A549 (cell line): ENCODE measurements at regions not wholly inside any gene's neighbourhood (a gene's known extent, or its start where the extent isn't known, plus 50 kb on each side); places are given as distances from the start of the nearest gene placed in this dataset.

Source experiments
- ATAC-seq, 2 experiments: fragments of 200-7000 bp in 1 of 2; fragments of >200 bp in 1 of 2; cut with Nextera tagmentation in 1 of 2; cut with Tn5 transposase in 1 of 2; 3 replicates each; pipeline versions ENCODE4 v1.8.0 to v1.9.1; 2018 to 2020; ENCODE audit warnings: mild to moderate bottlenecking in 1 of 2, moderate library complexity in 1 of 2
- CTCF ChIA-PET: fragments of 300-600 bp; sonication (Branson Sonifier 250); formaldehyde crosslinking; extraction: SDS; loops from one replicate; lab custom pipeline; 2021; ENCODE audit warnings: antibody characterized with exemption, inconsistent platforms; lab: Yijun Ruan, JAX
- POLR2A ChIA-PET: fragments of 350-600 bp; formaldehyde crosslinking; extraction: SDS; loops from one replicate; lab custom pipeline; 2021; ENCODE audit warnings: antibody characterized with exemption, inconsistent platforms; lab: Yijun Ruan, JAX
- DNase-seq, 2 experiments: peaks; one replicate each; pipeline versions ENCODE4 v3.0.0 to v3.0.0-alpha.2; 2011 to 2016; ENCODE audit warnings: low read depth in 1 of 2, low spot score in 1 of 2
- FAIRE-seq: peaks from 2 replicates; lab custom pipeline; 2011; peaks lifted over from hg19 to GRCh38; lab: Jason Lieb, UNC
- H3K27ac ChIP-seq, 2 experiments: fragments of >200 bp; sonication (Bioruptor Twin); formaldehyde crosslinking; 3 replicates each; pipeline ENCODE4 v1.5.1; 2016 to 2017
- H3K4me1 ChIP-seq: fragments of >200 bp; sonication (Bioruptor Twin); formaldehyde crosslinking; 3 replicates; pipeline ENCODE4 v1.6.1; 2016
- H3K4me2 ChIP-seq: fragments of >200 bp; sonication (Bioruptor Twin); formaldehyde crosslinking; 3 replicates; pipeline ENCODE4 v1.6.1; 2016
- H3K4me3 ChIP-seq: fragments of >200 bp; sonication (Bioruptor Twin); formaldehyde crosslinking; 3 replicates; pipeline ENCODE4 v1.5.1; 2016
- H3K9me3 ChIP-seq: fragments of >200 bp; sonication (Bioruptor Twin); formaldehyde crosslinking; 3 replicates; pipeline ENCODE4 v1.6.1; 2016
- ATOH8 ChIP-seq: fragments of 250-450 bp; sonication (Bioruptor Pico); IDR thresholded peaks from 2 replicates; pipeline ENCODE4 v1.5.0; 2020; ENCODE audit warnings: low read depth, mild to moderate bottlenecking, moderate library complexity
- BCL3 ChIP-seq: fragments of >200 bp; sonication (Bioruptor Twin); formaldehyde crosslinking; IDR thresholded peaks from 3 replicates; pipeline ENCODE4 v1.6.1; 2016
- CBX2 ChIP-seq: fragments of 200-600 bp; sonication (generic); IDR thresholded peaks from 2 replicates; pipeline ENCODE4 v1.6.1; 2016; ENCODE audit warnings: low read depth, mild to moderate bottlenecking, borderline replicate concordance
- CBX8 ChIP-seq: fragments of 200-600 bp; sonication (generic); IDR thresholded peaks from 2 replicates; pipeline ENCODE4 v1.6.1; 2016
- CEBPB ChIP-seq, 2 experiments: fragments of >200 bp in 1 of 2; sonication (Bioruptor Twin) in 1 of 2; formaldehyde crosslinking in 1 of 2; IDR thresholded peaks; 2 replicates each; pipeline ENCODE4 v1.6.1; 2012 to 2016
- CHD4 ChIP-seq: fragments of 200-600 bp; sonication (generic); IDR thresholded peaks from 2 replicates; pipeline ENCODE4 v1.6.1; 2016; ENCODE audit warnings: antibody characterized with exemption, mild to moderate bottlenecking, borderline replicate concordance
- FOSB ChIP-seq: fragments of 250-450 bp; sonication (Bioruptor Pico); IDR thresholded peaks from 2 replicates; pipeline ENCODE4 v1.5.0; 2020; ENCODE audit warnings: mild to moderate bottlenecking, moderate library complexity
- FOSL2 ChIP-seq, 2 experiments: fragments of 450-650 bp in 1 of 2; fragments of >200 bp in 1 of 2; sonication (Bioruptor Twin) in 1 of 2; formaldehyde crosslinking; IDR thresholded peaks; 2 replicates each; pipeline versions ENCODE4 v1.5.0 to v1.6.1; 2016 to 2020; ENCODE audit warnings: mild to moderate bottlenecking in 1 of 2, moderate library complexity in 1 of 2
- HDAC2 ChIP-seq: fragments of 200-600 bp; sonication (generic); IDR thresholded peaks from 2 replicates; pipeline ENCODE4 v1.6.1; 2016
- HEYL ChIP-seq: fragments of 250-450 bp; sonication (Bioruptor Pico); IDR thresholded peaks from 2 replicates; pipeline ENCODE4 v1.8.0; 2021; ENCODE audit warnings: mild to moderate bottlenecking, moderate library complexity
- HMGXB4 ChIP-seq: fragments of 250-450 bp; sonication (Bioruptor Pico); IDR thresholded peaks from 2 replicates; pipeline ENCODE4 v1.5.0; 2021; ENCODE audit warnings: mild to moderate bottlenecking, moderate library complexity, borderline replicate concordance
- HOXA7 ChIP-seq: fragments of 250-450 bp; sonication (Bioruptor Pico); IDR thresholded peaks from 2 replicates; pipeline ENCODE4 v1.5.0; 2020; ENCODE audit warnings: mild to moderate bottlenecking, moderate library complexity
- JUN ChIP-seq, 2 experiments: fragments of >200 bp; sonication (Bioruptor Twin); formaldehyde crosslinking; IDR thresholded peaks; 2 replicates in 1 of 2; 3 replicates in 1 of 2; pipeline ENCODE4 v1.6.1; 2016 to 2017
- JUNB ChIP-seq: fragments of >200 bp; sonication (Bioruptor Twin); formaldehyde crosslinking; IDR thresholded peaks from 2 replicates; pipeline ENCODE4 v1.6.1; 2016
- KDM5A ChIP-seq: fragments of 200-600 bp; sonication (generic); IDR thresholded peaks from 2 replicates; pipeline ENCODE4 v1.6.1; 2016; ENCODE audit warnings: antibody characterized with exemption, mild to moderate bottlenecking
- MAX ChIP-seq: IDR thresholded peaks from 2 replicates; pipeline ENCODE4 v1.6.1; 2012
- MYC ChIP-seq: IDR thresholded peaks from 2 replicates; pipeline ENCODE4 v1.6.1; 2012; ENCODE audit warnings: mild to moderate bottlenecking, inconsistent platforms, low read length, improper control_type of control experiment, borderline replicate concordance
- RAD21 ChIP-seq, 2 experiments: fragments of >200 bp in 1 of 2; sonication (Bioruptor Twin) in 1 of 2; formaldehyde crosslinking in 1 of 2; IDR thresholded peaks in 1 of 2; conservative IDR thresholded peaks in 1 of 2; 2 replicates in 1 of 2; 3 replicates in 1 of 2; pipeline ENCODE4 v1.6.1; 2012 to 2018; ENCODE audit warnings: inconsistent platforms in 1 of 2
- RNF2 ChIP-seq: fragments of 200-600 bp; sonication (generic); IDR thresholded peaks from 2 replicates; pipeline ENCODE4 v1.6.1; 2016; ENCODE audit warnings: low read depth, mild to moderate bottlenecking, antibody characterized with exemption, moderate library complexity, borderline replicate concordance
- TP53 ChIP-seq: fragments of 250-450 bp; sonication (Bioruptor Pico); IDR thresholded peaks from 2 replicates; pipeline ENCODE4 v1.5.0; 2021; ENCODE audit warnings: mild to moderate bottlenecking, moderate library complexity
- ZC3H11A ChIP-seq: fragments of 450-650 bp; IDR thresholded peaks from 2 replicates; pipeline ENCODE4 v1.6.1; 2014; ENCODE audit warnings: antibody characterized with exemption, mild to moderate bottlenecking
- ZFP36 ChIP-seq: fragments of 450-650 bp; IDR thresholded peaks from 2 replicates; pipeline ENCODE4 v1.6.1; 2014; ENCODE audit warnings: borderline replicate concordance; ENCODE audit not compliant: partially characterized antibody
- ZNF302 ChIP-seq: fragments of 250-450 bp; sonication (Bioruptor Pico); IDR thresholded peaks from 2 replicates; pipeline ENCODE4 v1.9.0; 2021; ENCODE audit warnings: inconsistent platforms, mild to moderate bottlenecking, moderate library complexity
- ZSCAN20 ChIP-seq: fragments of 250-450 bp; sonication (Bioruptor Pico); IDR thresholded peaks from 2 replicates; pipeline ENCODE4 v1.8.0; 2022; ENCODE audit warnings: mild to moderate bottlenecking, moderate library complexity
- WGBS: methylation state at CpG from one replicate; pipeline ENCODE4 v1.1.6; 2017; ENCODE audit errors: missing lambda C conversion rate; 5-methylcytosine and 5-hydroxymethylcytosine counted together

GRCh38 chr18:39863916-39864315, 2091.1 kb upstream of the PIK3C3 start (continued):
- TF ChIP-seq CHD4, result no peak
- TF ChIP-seq MAX, result no peak
- no peak for TF ChIP-seq FOSL2 (IDR thresholded peaks at IDR 0.05)
- no peak for TF ChIP-seq FOSL2 (CRISPR knock-in tag; IDR thresholded peaks at IDR 0.05)
- no peak for TF ChIP-seq HMGXB4 (CRISPR knock-in tag)

GRCh38 chr18:39862341-39862740, 2092.7 kb upstream of the PIK3C3 start:
- ATAC-seq (no peak), DNase-seq (no peak)
- no peak overlapping the region for H3K4me2 ChIP-seq
- no peaks in the 10 kb centered on the region for H3K4me1 ChIP-seq
- H3K9me3 ChIP-seq, result no peaks in the 10 kb centered on the region
- CTCF ChIA-PET, result interaction anchor here (0.5 kb wide), 1 partner anchor 409 kb away, joined by 4 read pairs; no protein-coding TSS in a partner anchor
- no peak for TF ChIP-seq FOSL2 (IDR thresholded peaks at IDR 0.05)
- TF ChIP-seq FOSL2 (CRISPR knock-in tag; IDR thresholded peaks at IDR 0.05), result no peak
- no peak for TF ChIP-seq HEYL (CRISPR knock-in tag)
- no peak for TF ChIP-seq ZC3H11A
- TF ChIP-seq KDM5A, result no peak
- TF ChIP-seq BCL3, result no peak
- no peak for TF ChIP-seq RNF2
- TF ChIP-seq JUNB, result no peak
- TF ChIP-seq, all 56 proteins: peak for 0
- FAIRE-seq, result no peak
- 3% methylated on average over 2 of the region's 2 CpGs for WGBS
- POLR2A ChIA-PET, result no interaction called here
- Histone ChIP-seq H3K27ac (no peak overlapping the region), H3K4me3 (no peak overlapping the region)

- H3K4me2 ChIP-seq, result no peak overlapping the region
- H3K4me1 ChIP-seq, result no peaks in the 10 kb centered on the region
- H3K4me3 ChIP-seq, result no peak overlapping the region
- no peak for TF ChIP-seq HDAC2
- TF ChIP-seq ZSCAN20 (CRISPR knock-in tag), result no peak
- TF ChIP-seq CBX2, result no peak
- no peak for TF ChIP-seq HEYL (CRISPR knock-in tag)
- TF ChIP-seq FOSB (CRISPR knock-in tag), result no peak
- TF ChIP-seq TP53, result no peak
- no peak for TF ChIP-seq HOXA7 (CRISPR knock-in tag)
- no peak for TF ChIP-seq RAD21 (conservative IDR thresholded peaks at IDR 0.05 in 1 of 2, IDR thresholded peaks at IDR 0.05 in 1 of 2)
- no peak for TF ChIP-seq CBX8
- no peak for TF ChIP-seq ATOH8 (CRISPR knock-in tag)
- TF ChIP-seq JUN (IDR thresholded peaks at IDR 0.05), result no peak
- no peak for TF ChIP-seq MYC
- no peak for TF ChIP-seq ZNF302 (CRISPR knock-in tag)
- no peak for TF ChIP-seq CEBPB (IDR thresholded peaks at IDR 0.05)
- no peak for TF ChIP-seq BCL3
- no peak for TF ChIP-seq ZFP36
- no peak for FAIRE-seq
- ChIA-PET CTCF (no interaction called here), POLR2A (interaction anchor here (0.7 kb wide), 1 partner anchor 13 kb away, joined by 3 read pairs; no protein-coding TSS in a partner anchor)
- no peak for ATAC-seq
- 35% methylated on average over 3 of the region's 3 CpGs for WGBS
- H3K9me3 ChIP-seq, result no peaks in the 10 kb centered on the region
- no peak overlapping the region for H3K27ac ChIP-seq
- DNase-seq, result no peak
These were observed 2100.7 kb upstream of the PIK3C3 start for GRCh38 chr18:39854291-39854690.
